ENCODE measurements at regions not wholly inside any gene's neighbourhood (a gene's known extent, or its start where the extent isn't known, plus 50 kb on each side); places are given as distances from the start of the nearest gene placed in this dataset.

DNA sequence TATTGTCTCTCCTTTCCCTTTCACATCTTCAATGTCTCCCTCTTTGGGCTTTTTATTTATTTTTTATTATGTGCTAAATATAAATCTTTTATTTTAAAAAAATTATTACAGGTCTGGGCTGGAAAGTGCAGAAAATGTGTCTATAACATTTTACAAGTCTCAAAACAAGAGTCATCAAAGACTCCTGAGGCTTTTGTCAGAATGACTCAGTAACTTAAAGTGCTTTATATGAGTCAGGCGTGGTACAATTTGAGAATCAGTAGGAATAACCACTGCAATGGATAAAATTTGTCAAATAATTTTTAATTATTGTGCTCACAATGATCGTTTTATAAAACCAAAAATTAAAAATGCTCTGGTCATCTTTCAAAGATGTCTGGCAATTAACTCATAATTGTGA is 193.9 kb downstream of the MMUT start:
- no peak for TF ChIP-seq TCF12 (IDR thresholded peaks at IDR 0.05; ENCODE audit: low read depth)
- TF ChIP-seq CEBPB (IDR thresholded peaks at IDR 0.05): no peak
- TF ChIP-seq RAD21 (IDR thresholded peaks at IDR 0.05; ENCODE audit: low read depth): no peak
- TF ChIP-seq, protein P1, sequence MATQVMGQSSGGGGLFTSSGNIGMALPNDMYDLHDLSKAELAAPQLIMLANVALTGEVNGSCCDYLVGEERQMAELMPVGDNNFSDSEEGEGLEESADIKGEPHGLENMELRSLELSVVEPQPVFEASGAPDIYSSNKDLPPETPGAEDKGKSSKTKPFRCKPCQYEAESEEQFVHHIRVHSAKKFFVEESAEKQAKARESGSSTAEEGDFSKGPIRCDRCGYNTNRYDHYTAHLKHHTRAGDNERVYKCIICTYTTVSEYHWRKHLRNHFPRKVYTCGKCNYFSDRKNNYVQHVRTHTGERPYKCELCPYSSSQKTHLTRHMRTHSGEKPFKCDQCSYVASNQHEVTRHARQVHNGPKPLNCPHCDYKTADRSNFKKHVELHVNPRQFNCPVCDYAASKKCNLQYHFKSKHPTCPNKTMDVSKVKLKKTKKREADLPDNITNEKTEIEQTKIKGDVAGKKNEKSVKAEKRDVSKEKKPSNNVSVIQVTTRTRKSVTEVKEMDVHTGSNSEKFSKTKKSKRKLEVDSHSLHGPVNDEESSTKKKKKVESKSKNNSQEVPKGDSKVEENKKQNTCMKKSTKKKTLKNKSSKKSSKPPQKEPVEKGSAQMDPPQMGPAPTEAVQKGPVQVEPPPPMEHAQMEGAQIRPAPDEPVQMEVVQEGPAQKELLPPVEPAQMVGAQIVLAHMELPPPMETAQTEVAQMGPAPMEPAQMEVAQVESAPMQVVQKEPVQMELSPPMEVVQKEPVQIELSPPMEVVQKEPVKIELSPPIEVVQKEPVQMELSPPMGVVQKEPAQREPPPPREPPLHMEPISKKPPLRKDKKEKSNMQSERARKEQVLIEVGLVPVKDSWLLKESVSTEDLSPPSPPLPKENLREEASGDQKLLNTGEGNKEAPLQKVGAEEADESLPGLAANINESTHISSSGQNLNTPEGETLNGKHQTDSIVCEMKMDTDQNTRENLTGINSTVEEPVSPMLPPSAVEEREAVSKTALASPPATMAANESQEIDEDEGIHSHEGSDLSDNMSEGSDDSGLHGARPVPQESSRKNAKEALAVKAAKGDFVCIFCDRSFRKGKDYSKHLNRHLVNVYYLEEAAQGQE (IDR thresholded peaks at IDR 0.05; ENCODE audit: low read depth): no peak
- no peak for TF ChIP-seq EP300 (IDR thresholded peaks at IDR 0.05; ENCODE audit: borderline replicate concordance)
- TF ChIP-seq, protein P2, sequence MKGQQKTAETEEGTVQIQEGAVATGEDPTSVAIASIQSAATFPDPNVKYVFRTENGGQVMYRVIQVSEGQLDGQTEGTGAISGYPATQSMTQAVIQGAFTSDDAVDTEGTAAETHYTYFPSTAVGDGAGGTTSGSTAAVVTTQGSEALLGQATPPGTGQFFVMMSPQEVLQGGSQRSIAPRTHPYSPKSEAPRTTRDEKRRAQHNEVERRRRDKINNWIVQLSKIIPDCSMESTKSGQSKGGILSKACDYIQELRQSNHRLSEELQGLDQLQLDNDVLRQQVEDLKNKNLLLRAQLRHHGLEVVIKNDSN (IDR thresholded peaks at IDR 0.05): no peak

Measured in Ishikawa (cell line).